K562 (cell line): ENCODE measurements at regions not wholly inside any gene's neighbourhood (a gene's known extent, or its start where the extent isn't known, plus 50 kb on each side); places are given as distances from the start of the nearest gene placed in this dataset.

Source experiments
- CHD2 ChIP-seq: IDR thresholded peaks from 2 replicates; pipeline ENCODE4 v1.6.1; 2011; ENCODE audit warnings: low read depth, low read length
- ETV6 ChIP-seq, 3 experiments: fragments of 150-350 bp in 1 of 3; sonication (generic) in 1 of 3; formaldehyde crosslinking in 1 of 3; IDR thresholded peaks; 2 replicates each; pipeline versions ENCODE4 v1.6.1 to v1.8.0; 2014 to 2022; ENCODE audit warnings: borderline replicate concordance in 2 of 3, low read depth in 2 of 3, antibody characterized with exemption in 1 of 3, low read length in 1 of 3, mild to moderate bottlenecking in 1 of 3, missing genetic modification reagents in 1 of 3

GRCh38 chrX:148424570-148424969, 75.8 kb upstream of the AFF2 start:
- TF ChIP-seq ETV6 (IDR thresholded peaks at IDR 0.05; ENCODE audit: borderline replicate concordance in 1 of 2, low read depth in 2 of 2, low read length in 1 of 2) (no peak), ETV6 (CRISPR knock-in tag; IDR thresholded peaks at IDR 0.05; ENCODE audit: borderline replicate concordance) (no peak), CHD2 (no peak)
